Loucy (cell line): ENCODE measurements at regions not wholly inside any gene's neighbourhood (a gene's known extent, or its start where the extent isn't known, plus 50 kb on each side); places are given as distances from the start of the nearest gene placed in this dataset.

Experiments used
- H2AFZ ChIP-seq: fragments of 200-600 bp; sonication (generic); 2 replicates; pipeline ENCODE4 v1.6.0; 2016; ENCODE audit warnings: antibody characterized with exemption, mild to moderate bottlenecking, low read length, moderate library complexity
- H3F3A ChIP-seq: fragments of 200-600 bp; 2 replicates; pipeline ENCODE4 v1.6.0; 2016; ENCODE audit warnings: antibody characterized with exemption, low read depth, mild to moderate bottlenecking
- H3K27me3 ChIP-seq: fragments of 200-600 bp; sonication (generic); 2 replicates; pipeline ENCODE4 v1.6.1; 2014; ENCODE audit warnings: low read length, mild to moderate bottlenecking; ENCODE audit not compliant: insufficient read depth, poor library complexity, severe bottlenecking
- H3K36me3 ChIP-seq: fragments of 200-600 bp; sonication (generic); 2 replicates; pipeline ENCODE4 v1.6.1; 2016; ENCODE audit warnings: low read length; ENCODE audit not compliant: insufficient read depth
- H3K4me1 ChIP-seq: fragments of 200-600 bp; sonication (generic); 2 replicates; pipeline ENCODE4 v1.5.1; 2014; ENCODE audit warnings: low read length, mild to moderate bottlenecking; ENCODE audit not compliant: insufficient read depth, poor library complexity, severe bottlenecking
- H3K4me2 ChIP-seq: fragments of 200-600 bp; sonication (generic); 2 replicates; pipeline ENCODE4 v1.6.0; 2014; ENCODE audit warnings: antibody characterized with exemption, low read length, low read depth, mild to moderate bottlenecking; ENCODE audit not compliant: poor library complexity, severe bottlenecking
- H3K4me3 ChIP-seq: fragments of 200-600 bp; sonication (generic); 2 replicates; pipeline ENCODE4 v1.5.1; 2014; ENCODE audit warnings: low read length, mild to moderate bottlenecking, mixed read lengths; ENCODE audit not compliant: poor library complexity, severe bottlenecking
- H3K79me2 ChIP-seq: fragments of 200-600 bp; sonication (generic); 2 replicates; pipeline ENCODE4 v1.6.1; 2014; ENCODE audit warnings: low read length; ENCODE audit not compliant: insufficient read depth
- H3K9ac ChIP-seq: fragments of 200-600 bp; sonication (generic); 2 replicates; pipeline ENCODE4 v1.6.0; 2014; ENCODE audit warnings: mild to moderate bottlenecking, low read depth, low read length, moderate library complexity; ENCODE audit not compliant: poor library complexity, severe bottlenecking
- H3K9me2 ChIP-seq: fragments of 200-600 bp; sonication (generic); replicated peaks from 2 replicates; pipeline ENCODE4 v1.6.1; 2016; ENCODE audit warnings: low read depth, low read length, mixed read lengths
- H3K9me3 ChIP-seq: fragments of 200-600 bp; sonication (generic); 2 replicates; pipeline ENCODE4 v1.6.1; 2014; ENCODE audit warnings: mild to moderate bottlenecking, antibody characterized with exemption, low read length, low read depth; ENCODE audit not compliant: insufficient read depth
- H4K20me1 ChIP-seq: fragments of 200-600 bp; sonication (generic); 2 replicates; pipeline ENCODE4 v1.6.0; 2014; ENCODE audit warnings: antibody characterized with exemption, low read length, mild to moderate bottlenecking; ENCODE audit not compliant: insufficient read depth, poor library complexity, severe bottlenecking
- EZH2phosphoT487 ChIP-seq: fragments of 200-600 bp; IDR thresholded peaks from 2 replicates; pipeline ENCODE4 v1.6.1; 2018; ENCODE audit warnings: antibody characterized with exemption, mild to moderate bottlenecking, moderate library complexity, borderline replicate concordance
- TF ChIP-seq, protein P1 (sequence below): fragments of 200-600 bp; sonication (generic); conservative IDR thresholded peaks from 2 replicates; pipeline ENCODE4 v1.5.1; 2014; ENCODE audit warnings: mild to moderate bottlenecking, antibody characterized with exemption, low read length

- no peak overlapping the region for H2AFZ ChIP-seq
- no peaks in the 10 kb centered on the region for H3K27me3 ChIP-seq
- H3K4me2 ChIP-seq = no peak overlapping the region
- H3K9me2 ChIP-seq = no peaks in the 10 kb centered on the region
- H3K9ac ChIP-seq = no peak overlapping the region
- H3K79me2 ChIP-seq = no peaks in the 10 kb centered on the region
- H4K20me1 ChIP-seq = no peaks in the 10 kb centered on the region
- no peaks in the 10 kb centered on the region for H3K4me1 ChIP-seq
- TF ChIP-seq, protein P1, sequence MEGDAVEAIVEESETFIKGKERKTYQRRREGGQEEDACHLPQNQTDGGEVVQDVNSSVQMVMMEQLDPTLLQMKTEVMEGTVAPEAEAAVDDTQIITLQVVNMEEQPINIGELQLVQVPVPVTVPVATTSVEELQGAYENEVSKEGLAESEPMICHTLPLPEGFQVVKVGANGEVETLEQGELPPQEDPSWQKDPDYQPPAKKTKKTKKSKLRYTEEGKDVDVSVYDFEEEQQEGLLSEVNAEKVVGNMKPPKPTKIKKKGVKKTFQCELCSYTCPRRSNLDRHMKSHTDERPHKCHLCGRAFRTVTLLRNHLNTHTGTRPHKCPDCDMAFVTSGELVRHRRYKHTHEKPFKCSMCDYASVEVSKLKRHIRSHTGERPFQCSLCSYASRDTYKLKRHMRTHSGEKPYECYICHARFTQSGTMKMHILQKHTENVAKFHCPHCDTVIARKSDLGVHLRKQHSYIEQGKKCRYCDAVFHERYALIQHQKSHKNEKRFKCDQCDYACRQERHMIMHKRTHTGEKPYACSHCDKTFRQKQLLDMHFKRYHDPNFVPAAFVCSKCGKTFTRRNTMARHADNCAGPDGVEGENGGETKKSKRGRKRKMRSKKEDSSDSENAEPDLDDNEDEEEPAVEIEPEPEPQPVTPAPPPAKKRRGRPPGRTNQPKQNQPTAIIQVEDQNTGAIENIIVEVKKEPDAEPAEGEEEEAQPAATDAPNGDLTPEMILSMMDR = no peak
- TF ChIP-seq EZH2phosphoT487 = no peak
- no peaks in the 10 kb centered on the region for H3F3A ChIP-seq
- H3K4me3 ChIP-seq = no peak overlapping the region
- no peaks in the 10 kb centered on the region for H3K9me3 ChIP-seq
- H3K36me3 ChIP-seq = no peaks in the 10 kb centered on the region
Observed at GRCh38 chr18:76259711-76260110, 235.3 kb downstream of the ZNF516 start.

DNA sequence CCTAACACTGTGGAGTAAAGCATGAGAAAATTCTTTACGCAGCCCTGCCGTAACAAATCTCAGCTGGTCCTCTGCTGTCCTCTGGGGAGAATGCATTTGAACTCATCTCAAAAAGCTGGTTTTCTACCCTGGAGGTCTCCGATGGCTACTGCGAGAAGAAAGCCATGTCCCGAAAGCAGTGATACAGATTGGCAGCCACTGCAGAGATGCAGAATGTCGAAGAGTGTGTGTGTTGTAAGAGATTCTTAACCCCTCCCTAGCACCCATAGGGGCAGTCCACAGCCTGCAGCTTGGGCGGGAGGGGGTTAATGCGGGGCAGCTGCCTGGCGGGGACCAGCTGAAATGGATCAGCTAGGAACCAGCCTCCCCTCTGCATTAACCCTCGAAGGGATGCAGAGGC, 235.9 kb downstream of the ZNF516 start:
- no peaks in the 10 kb centered on the region for H3K9me2 ChIP-seq
- no peak overlapping the region for H2AFZ ChIP-seq
- no peaks in the 10 kb centered on the region for H4K20me1 ChIP-seq
- H3F3A ChIP-seq = no peaks in the 10 kb centered on the region
- H3K36me3 ChIP-seq = no peaks in the 10 kb centered on the region
- no peak overlapping the region for H3K4me3 ChIP-seq
- no peak overlapping the region for H3K9ac ChIP-seq
- H3K79me2 ChIP-seq = no peaks in the 10 kb centered on the region
- no peak for TF ChIP-seq EZH2phosphoT487
- TF ChIP-seq, protein P1 = no peak
- no peaks in the 10 kb centered on the region for H3K27me3 ChIP-seq
- no peaks in the 10 kb centered on the region for H3K4me1 ChIP-seq
- no peaks in the 10 kb centered on the region for H3K9me3 ChIP-seq
- no peak overlapping the region for H3K4me2 ChIP-seq

- H3K79me2 ChIP-seq = no peaks in the 10 kb centered on the region
- H3K4me2 ChIP-seq = no peak overlapping the region
- no peaks in the 10 kb centered on the region for H3K36me3 ChIP-seq
- H3K9me3 ChIP-seq = no peaks in the 10 kb centered on the region
- H3K4me3 ChIP-seq = no peak overlapping the region
- no peaks in the 10 kb centered on the region for H3K27me3 ChIP-seq
- H2AFZ ChIP-seq = no peak overlapping the region
- H3K9me2 ChIP-seq = no peaks in the 10 kb centered on the region
- H3K9ac ChIP-seq = no peak overlapping the region
- no peaks in the 10 kb centered on the region for H3F3A ChIP-seq
- H4K20me1 ChIP-seq = no peaks in the 10 kb centered on the region
- no peaks in the 10 kb centered on the region for H3K4me1 ChIP-seq
- TF ChIP-seq, protein P1 = no peak
- no peak for TF ChIP-seq EZH2phosphoT487
Observed at GRCh38 chr18:76258209-76258608, 236.8 kb downstream of the ZNF516 start.
